ENCODE measurements at regions not wholly inside any gene's neighbourhood (a gene's known extent, or its start where the extent isn't known, plus 50 kb on each side); places are given as distances from the start of the nearest gene placed in this dataset.

DNA sequence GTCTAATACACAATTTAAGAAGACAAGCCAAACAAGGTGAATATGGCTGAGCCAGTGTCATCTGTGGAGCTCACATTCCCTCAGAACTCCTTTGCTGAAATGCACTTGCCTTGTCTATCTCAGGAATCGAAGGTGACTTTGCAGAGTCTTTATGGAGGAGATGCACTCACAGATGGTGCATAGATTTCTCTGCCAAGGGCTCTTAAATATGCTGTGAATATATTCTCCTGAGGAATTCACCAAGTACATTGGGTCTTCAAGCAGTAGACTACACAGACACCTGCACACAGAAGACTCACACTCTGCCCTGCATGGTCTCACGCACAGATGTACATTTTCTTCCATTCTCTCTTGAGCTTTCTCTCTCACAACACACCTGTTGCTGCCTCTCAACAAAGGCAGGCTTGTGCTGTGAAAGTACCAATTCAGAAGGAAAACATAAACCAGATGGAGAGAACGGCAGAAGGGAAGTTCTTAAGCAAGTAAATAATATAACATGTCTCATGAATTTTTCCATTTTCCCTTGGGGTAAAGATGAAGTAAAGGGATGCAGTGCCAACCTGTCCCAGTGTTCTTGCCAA lies 174.7 kb downstream of the DLEU7 start:
- DNase-seq = no peak

DNA sequence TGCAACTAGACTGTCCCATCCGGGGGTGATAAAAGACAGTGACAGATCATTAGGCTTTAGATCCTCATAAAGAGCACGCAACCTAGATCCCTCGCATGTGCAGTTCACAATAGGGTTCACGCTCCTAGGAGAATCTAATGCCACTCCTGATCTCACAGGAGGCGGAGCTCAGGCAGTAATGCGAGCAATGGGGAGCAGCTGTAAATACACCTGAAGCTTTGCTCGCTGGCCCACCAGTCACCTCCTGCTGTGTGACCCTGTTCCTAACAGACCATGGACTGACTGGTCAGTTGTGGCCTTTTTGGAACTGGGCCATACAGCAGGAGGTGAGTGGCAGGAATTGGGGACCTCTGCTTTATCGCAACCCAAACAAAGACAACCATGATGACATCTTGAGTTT lies 173.2 kb downstream of the DLEU7 start:
- no peak for DNase-seq

DNA sequence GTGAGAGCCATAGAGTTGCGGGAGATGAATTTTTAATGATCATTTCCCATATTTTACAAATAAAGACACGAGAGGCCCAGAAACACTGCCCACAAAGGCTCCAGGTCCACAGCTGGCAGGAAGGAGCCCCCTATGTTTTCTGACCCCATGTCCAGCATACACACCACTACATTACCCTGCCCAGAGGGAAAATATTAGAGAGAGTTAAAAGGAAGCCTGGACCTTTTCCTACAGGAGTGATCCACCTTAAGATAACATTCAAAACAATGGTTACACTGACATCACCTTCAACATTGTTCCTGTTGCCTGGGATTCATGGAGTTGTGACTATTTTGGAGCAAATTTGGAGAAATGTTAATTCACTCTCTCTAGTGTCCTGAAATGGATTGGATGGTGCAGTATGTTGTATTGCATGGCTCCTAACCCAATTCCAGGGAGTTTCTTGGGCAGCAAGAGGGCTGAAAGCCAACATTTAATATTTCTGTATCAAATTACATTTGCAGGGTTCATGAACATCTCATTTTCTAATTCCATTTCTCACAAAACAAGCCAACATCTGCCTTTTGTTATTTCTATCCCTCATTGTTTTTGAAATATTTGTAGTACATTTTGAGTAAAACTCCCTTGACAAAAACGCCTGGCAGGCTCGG lies 172.5 kb downstream of the DLEU7 start:
- no peak for DNase-seq

DNA sequence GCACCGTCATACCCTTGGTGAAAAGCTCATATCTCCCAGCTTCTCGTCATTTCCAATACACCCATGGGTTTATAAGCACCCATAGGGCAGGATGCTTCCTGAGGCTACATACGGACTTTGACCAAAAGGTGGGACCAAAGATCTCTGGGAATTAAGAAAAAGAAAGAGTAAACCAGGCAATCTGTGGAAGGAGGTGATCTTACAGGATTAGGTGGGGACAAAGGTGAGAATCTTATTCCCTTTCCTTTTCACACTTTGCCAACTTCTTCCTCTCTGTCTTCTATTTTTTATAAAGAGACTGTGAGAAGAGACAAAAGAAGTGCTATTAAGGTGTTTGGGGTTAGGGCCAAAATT lies 172.0 kb downstream of the DLEU7 start:
- no peak for DNase-seq

DNA sequence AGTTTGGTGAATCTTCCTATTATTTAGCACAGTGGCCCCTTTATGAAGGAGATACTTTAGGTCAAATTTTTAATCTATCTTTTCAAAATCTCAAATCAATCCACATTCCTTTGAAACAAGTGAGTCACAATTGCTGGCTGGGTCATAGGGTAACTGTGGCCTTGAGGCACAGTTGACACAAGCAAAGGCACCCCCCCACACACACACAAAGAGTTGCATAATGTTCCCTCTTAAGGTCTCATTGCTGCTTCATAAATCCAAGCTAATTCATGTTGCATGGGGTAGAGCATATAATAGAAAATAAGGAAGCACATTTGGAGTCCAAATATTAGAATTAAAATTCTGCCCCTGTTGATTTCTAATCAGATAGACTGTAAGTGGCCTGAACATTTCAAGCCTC lies 171.5 kb downstream of the DLEU7 start:
- no peak for DNase-seq

DNA sequence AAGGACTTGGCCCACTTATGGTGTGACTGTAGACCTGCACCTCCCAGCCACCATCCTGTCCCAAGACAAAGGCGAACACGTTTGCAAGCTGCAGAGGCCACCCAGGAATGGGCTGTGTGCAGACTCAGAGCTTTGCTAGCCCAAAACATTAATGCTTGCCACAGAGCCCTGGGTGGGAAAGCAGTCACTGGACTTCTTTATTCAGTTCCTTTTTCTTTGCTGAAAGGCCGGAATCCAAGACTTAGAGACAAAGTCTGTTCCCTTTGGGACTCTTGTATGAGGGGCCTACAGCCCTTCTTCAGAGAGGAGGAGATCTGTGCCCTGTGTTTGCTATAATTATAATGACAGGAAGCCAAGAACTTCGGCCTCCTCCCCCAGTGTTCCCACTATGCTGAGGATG lies 167.8 kb downstream of the DLEU7 start:
- DNase-seq = no peak

DNA sequence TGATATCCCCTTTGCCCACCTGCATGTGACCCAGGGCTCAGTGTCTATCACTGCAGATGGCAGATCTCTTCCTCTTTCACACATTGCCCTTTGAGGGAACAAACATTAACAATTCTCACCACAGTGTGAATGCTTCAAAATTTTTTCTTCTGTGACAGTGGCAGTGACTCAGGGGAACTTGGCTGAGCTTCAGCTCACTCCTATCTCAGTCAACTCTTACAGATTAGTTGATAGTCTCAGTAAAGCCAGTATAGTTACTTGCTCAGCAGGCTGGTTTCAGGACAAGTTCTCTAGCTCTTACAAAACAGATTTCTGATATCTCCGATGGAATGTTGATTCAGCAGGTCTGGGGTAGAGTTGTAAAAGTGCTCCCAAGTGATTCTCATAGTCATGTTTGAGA lies 166.9 kb downstream of the DLEU7 start:
- DNase-seq = peak in 1 of 2 donors; percentile 20

DNA sequence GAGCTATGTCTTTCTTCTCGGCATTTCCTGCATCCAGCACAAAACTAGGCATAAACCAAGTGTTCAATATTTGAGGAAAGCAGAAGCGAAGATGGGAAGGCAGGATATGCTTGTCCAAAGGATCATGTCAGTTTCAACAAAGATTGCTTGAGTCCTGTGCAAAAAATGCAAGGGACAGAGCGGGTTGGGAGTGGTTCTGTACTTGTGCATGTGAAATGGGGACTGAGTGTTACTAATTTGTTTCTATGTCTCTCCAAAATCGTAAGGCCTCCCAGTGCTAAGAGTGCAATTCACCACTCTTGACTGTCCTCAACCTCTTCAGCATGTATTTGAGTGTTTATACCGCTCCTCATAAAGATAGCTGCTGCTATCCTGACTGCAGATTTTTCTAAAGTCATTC lies 166.2 kb downstream of the DLEU7 start:
- DNase-seq = no peak

DNA sequence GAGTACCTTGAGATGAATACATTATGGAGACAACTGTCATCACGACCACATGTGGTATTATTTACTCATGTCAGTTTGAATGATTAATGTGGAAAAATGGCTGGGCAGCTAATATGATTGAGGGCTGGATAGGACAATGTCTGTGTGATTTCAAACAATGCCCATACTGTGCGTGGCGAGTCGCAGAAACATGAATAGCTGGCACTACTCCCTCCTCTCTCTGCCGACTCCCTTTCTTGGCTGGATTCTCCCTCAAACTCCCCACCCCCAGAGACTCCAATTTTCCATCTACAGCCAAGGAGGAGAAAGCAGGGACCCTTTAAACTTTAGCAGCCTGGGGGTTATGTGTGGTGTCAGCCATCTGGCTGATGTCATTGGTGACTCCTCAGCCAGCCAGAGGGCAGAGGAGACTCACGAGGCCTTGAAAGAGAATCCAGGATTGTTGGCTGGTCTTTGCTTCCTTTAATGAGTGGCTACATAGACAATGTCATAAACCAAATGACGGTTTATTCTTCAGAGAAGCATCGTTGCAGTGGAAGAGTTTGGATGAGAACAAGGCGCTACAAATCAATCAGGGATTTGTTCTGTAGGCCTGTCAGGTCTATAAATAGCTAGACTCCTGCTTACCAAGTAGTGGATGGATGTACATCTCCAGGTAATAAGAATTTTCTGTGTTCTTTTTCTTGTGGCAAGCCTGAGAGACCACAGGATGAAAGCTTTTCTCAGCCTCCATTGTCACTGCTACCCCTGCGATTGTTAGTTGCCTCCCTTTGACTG lies 165.6 kb downstream of the DLEU7 start:
- DNase-seq = no peak

DNA sequence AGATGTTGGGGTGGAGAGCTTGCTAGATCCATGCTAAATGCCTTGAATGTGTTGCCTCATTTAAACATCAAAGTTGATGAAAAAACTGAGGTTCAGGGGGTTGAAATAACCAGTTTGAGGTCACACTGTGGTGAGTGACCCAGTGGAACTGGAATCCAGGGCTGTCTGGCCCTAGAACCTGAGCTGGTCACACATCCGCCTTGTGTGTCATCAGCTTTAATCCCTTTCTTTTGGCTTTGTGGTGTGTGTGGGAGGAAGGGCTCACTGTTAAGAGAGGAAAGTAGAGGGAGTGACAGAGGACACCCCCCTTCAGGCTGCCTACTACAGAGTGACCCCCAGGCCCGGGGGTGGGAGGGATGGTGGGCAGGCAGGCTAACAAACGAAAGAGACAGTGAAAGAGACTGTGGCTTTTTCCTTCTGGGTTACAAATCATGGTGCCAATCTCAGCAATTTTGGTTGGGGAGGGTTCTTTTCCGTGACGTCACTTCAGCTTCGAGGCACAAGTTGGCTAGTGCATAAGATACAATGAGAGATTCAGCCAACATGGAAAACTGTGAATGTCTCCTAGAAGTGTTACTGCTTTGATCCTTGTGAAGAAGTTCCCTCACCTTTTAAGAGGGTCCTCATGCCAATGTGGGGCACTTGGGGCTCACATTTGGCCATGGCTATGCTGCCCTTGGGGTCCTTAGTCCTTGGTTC lies 164.9 kb downstream of the DLEU7 start:
- no peak for DNase-seq

DNA sequence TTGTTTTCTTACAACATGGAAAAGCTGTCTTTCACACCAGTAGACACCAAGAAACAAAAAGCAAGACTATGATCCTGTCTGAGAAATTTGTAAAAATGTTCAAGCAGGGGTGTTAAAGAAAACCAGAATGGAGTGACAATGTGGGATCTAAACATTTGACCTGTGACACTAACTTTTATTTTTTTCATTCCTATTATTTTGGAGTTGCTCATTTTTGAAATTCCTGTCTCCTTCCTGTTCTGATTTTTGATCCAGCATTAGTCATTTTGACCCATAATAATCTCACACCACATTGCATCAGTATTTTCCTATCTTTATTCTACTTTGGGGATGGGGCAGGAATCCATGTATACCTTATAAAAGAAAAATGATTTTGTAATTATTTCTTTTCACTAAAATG lies 164.2 kb downstream of the DLEU7 start:
- no peak for DNase-seq

DNA sequence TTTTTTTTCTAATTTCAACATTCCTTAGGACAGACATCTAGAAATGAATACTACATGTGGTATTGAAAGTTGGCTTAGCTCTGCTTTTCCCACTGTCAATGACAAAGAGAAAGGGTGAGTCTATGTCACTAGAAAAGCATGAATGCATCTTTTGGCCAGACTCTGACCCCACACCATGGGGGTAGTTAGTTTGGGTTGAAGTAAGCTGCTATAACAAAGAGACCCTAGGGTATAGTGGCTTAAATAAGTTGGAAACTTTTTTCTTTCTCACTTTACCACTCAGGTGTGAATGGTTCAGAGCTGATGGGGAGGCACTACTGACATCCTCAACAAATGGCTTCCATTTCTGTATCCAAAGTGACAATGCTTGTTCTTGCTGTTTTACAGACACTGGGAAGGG lies 161.5 kb downstream of the DLEU7 start:
- DNase-seq = no peak

DNA sequence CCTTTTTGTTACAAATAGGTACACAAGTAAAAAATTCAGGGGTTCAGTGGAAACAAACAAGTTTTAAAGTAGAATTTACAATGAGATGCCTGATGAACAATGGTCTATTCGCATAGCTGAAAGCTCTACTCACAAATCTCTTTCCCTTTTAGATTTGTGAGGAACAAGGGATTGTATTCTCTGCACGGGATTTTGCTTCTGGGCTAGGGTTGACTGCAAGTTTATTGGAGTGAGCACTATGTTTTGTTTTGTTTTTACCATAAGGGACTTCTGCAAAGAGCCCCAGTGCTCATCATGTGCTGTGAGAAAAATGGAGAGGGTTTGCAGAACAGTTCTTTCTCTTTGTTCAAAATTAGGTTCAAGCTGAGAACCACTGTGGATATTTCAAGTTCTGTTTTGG lies 160.5 kb downstream of the DLEU7 start:
- no peak for DNase-seq

DNA sequence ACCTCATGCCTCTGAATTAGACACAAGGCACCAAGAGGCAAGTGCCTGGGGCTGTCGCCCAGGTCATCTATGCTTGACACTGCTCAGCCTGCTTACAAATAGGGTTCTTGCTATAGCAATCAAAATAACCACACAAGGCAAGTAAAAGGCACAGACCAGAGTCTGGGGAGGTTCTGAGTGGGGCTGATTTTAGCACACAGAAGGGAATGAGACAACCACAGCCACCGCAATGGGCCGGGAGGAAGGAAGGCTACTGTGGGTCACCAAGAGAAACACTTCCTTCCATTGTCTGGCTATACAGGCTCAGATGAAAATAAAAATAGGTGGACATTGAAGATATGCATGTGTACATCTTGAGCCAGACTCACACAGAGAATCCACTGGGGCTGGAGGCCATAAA lies 159.1 kb downstream of the DLEU7 start:
- DNase-seq = no peak

DNA sequence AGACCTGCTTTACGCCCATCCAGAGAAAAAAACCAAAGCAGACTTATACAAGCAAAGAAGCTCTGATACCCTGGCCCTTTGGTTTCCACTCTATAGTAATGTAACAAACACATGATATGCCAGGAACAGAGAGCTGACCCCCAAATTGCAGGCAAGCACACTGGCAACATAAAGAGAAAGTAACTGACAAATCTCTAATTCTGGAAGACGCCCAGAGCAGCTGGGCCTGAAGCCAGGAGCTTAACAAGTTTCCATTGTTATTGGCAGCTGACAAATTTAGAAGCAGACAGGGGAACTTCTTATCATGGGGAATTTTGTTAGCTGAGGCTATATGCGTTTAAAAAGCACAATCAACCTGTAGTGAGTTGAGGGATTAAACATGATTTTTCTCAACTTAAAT lies 158.0 kb downstream of the DLEU7 start:
- DNase-seq = no peak

DNA sequence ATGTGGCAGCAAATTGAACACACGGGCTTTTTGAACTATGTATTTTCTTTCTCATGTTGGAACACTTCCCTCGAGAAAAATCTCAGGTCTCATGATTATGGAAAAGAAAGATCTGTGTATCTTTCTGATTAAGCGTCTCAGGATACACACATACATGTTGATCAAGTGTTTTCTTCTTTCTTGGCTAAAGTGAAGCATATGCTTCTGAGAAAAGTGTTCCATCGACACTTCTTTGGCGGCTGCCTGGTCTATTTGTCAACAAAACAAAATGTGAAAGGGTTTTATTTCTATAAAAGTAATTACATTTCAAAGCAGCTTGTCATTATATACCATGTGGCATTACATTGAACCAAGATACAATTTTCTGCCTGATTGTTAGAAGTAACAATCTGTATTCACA lies 157.5 kb downstream of the DLEU7 start:
- DNase-seq = no peak

DNA sequence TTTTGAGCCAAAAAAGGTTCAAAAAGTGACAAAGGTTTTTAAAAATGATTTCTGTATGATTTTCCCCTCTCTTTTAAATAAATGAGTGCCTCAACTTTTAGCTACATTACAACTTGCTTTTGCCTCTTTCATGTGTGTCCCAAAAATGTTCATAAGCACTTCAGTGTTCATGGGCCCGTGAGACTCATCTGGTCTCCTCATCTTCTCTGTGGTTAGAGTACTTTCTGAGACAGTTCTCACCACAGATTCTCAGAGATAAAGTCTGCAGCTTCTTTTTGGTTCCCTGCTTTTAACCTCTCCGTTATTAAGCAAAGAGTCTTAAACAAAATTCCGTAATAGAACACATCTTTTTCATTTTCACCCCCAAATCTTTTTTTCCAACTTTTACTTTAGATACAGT lies 156.9 kb downstream of the DLEU7 start:
- DNase-seq = peak in 1 of 2 donors; percentile 14

DNA sequence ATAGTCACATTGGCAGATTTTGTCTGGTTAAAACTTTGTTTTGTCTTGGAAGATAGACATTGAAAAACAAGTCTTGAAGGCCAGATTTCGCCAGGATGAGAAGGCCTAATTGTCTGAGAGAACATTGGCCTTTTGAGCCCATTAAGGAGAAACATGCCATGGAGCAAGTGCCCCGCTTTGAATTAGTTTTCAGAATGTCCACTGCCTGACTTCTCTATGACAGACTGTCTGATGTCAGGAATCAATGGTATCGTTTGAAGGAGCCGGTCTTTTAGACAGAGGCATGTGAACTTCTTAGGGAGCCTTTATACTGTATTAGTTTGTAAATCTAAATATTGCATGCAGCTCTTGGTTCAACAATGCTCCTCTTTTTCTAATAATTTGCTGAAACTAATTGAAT lies 155.9 kb downstream of the DLEU7 start:
- no peak for DNase-seq

DNA sequence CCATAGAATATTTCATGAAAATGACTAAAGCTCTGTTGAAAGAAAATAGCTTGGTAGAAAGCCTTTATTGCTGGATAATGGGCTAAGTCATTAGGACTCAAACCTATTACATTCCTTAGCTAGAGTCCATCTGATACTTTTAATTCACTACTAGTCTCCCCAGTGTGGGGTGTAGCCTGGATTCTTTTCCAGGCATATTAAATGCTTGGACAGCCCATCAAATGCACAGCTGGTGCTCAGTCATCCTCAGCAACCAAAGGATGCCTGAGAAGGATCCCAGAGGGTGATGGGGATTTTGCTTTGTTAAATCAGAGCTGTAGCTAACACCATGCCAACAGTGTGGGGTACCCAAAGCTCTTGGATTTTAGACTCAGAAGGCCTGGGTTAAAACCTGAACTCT lies 153.5 kb downstream of the DLEU7 start:
- no peak for DNase-seq

DNA sequence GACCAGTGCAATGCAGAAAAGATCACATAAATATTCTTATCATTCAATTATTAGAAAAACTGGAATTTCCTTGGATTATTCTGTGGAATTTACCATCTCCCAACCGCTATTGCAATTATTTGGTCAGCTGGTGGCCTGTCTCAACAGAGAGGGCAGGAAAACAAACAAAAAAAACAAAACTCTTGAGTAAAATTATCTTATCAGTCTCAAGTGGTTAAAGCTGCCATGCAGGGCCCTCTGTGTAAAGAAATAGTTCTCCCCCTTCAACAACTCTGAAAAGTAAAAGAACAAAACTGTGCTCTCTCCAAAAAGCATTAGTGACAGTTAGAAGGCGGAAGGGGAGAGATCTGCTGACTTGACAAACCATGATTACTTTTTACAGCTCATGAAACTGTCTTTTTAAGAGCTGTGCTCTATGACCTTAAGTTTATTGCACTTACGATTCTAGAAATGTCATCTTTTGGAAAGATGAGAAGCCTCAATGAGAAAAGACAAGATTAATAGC lies 152.3 kb downstream of the DLEU7 start:
- no peak for DNase-seq

DNA sequence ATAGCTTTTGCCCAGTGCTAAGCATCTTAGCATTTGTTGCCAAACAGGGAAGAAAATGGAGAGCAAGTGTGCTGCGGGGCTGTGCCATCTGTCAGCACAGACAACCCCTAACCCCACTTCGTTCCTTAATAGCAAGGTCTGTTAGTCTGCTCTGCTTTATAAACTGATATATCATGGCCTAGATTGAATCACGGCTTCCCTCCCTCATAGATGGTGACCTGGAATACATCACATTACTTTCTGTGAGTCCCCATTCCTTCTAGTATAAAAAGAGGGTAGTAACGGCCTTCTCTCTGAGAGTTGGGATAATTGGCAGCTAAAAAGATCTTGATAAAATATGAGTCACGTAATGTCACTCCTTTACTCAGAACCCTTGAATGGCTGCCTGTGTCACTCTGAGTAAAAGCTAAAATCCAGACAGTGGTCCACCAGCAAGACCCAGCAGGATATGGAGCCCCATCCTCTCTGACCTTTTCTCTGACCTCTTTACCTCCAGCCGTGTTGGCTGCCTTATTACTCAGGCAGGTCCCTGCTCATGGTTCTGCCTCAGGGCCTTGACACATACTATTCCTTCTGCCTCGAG lies 151.7 kb downstream of the DLEU7 start:
- DNase-seq = no peak

DNA sequence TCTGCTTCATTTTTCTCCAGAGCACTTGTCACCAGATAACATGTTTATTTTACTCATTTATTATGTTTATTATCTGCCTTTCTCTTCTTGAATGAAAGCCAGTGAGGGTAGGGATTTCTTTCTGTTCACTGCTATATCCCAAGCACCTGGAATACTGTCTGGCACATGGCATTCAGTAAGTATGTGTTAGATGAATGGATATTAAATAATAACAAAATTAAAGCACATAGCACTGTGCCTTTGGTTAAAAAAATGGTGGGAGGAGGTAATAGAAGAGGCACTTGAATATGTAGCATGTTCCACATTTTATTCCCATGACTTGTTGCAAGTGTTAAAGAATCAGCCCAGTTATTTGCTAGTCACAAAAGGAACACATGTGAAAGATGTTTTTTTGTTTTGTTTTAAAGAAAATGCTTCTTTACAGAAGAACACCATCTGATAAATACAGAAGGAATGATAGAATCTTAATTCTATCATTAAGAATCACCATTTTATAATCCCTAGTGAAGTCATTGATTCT lies 151.0 kb downstream of the DLEU7 start:
- no peak for DNase-seq

DNA sequence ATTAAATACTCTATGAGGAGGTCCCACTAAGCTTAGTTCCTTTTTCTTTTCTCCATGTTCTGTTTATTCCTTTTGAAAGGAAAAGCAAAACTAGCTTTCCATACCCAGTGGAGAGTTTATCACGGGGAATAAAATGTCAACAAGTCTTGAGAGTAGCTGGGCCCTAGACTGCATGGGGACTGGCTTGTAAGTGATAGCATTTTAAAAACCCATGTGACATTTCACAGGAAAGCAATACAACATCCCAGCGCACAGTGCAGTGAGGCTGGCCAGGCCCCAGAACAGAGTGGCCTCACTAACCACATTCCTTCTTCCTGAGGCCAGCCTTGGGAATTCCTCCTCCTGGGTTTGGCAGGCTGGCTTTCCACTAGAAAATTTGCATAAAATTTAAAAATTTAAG lies 149.8 kb downstream of the DLEU7 start:
- no peak for DNase-seq
